ENCODE measurements at regions not wholly inside any gene's neighbourhood (a gene's known extent, or its start where the extent isn't known, plus 50 kb on each side); places are given as distances from the start of the nearest gene placed in this dataset.

- Histone ChIP-seq H3K36me3 (no peaks in the 10 kb centered on the region), H3K4me1 (peaks cover 38 to 60% (median 54%) of the 10 kb centered on the region in 4 donors), H3K4me3 (no peak overlapping the region), H3K9me3 (no peaks in the 10 kb centered on the region), H3K27ac (peak overlapping the region in 1 of 5 donors; percentile 34), H3K27me3 (peaks cover 0 to 11% (median 0%) of the 10 kb centered on the region in 3 donors)
- intact Hi-C loops (cut with DNase I; ENCODE audit: low total_unique reads), result no loop called here
- DNase-seq, result peak in 1 of 2 donors; percentile 76
- WGBS, 5 donors, result 56 to 62% (median 60%) methylated on average over 23 to 26 of the region's 26 CpGs
- no peak for TF ChIP-seq EP300 (IDR thresholded peaks at IDR 0.05)
- no peak for TF ChIP-seq POLR2AphosphoS5 (IDR thresholded peaks at IDR 0.05)
- TF ChIP-seq CTCF (IDR thresholded peaks at IDR 0.05), result no peak
- no peak for TF ChIP-seq POLR2A (IDR thresholded peaks at IDR 0.05)
These were observed 64.5 kb upstream of the CIBAR2 start for GRCh38 chr16:85176541-85177447.

- 75 to 94% (median 85%) methylated on average over 10 of the region's 10 CpGs for WGBS, 5 donors
- H3K36me3 ChIP-seq, result no peaks in the 10 kb centered on the region
- intact Hi-C loops (cut with DNase I; ENCODE audit: low total_unique reads), result no loop called here
These were observed 65.2 kb upstream of the CIBAR2 start for GRCh38 chr16:85177448-85177846.

GRCh38 chr16:85178006-85178591 lies 65.8 kb upstream of the CIBAR2 start:
- DNase-seq, result no peak
- Histone ChIP-seq H3K27ac (no peak overlapping the region), H3K9me3 (no peaks in the 10 kb centered on the region), H3K4me3 (no peak overlapping the region), H3K27me3 (no peaks in the 10 kb centered on the region), H3K36me3 (peaks cover 0 to 3% (median 0%) of the 10 kb centered on the region in 4 donors), H3K4me1 (peaks cover 30 to 47% (median 43%) of the 10 kb centered on the region in 4 donors)
- TF ChIP-seq POLR2AphosphoS5 (IDR thresholded peaks at IDR 0.05), result no peak
- intact Hi-C loops (cut with DNase I; ENCODE audit: low total_unique reads), result no loop called here
- WGBS, 5 donors, result 88 to 93% (median 92%) methylated on average over 13 to 14 of the region's 14 CpGs

More at GRCh38 chr16:85177448-85177846, 65.2 kb upstream of the CIBAR2 start:
- peaks cover 33 to 54% (median 48%) of the 10 kb centered on the region in 4 donors for H3K4me1 ChIP-seq
- no peak for DNase-seq
- no peaks in the 10 kb centered on the region for H3K9me3 ChIP-seq
- no peak for TF ChIP-seq POLR2A (IDR thresholded peaks at IDR 0.05)
- no peak for TF ChIP-seq CTCF (IDR thresholded peaks at IDR 0.05)
- no peak for TF ChIP-seq EP300 (IDR thresholded peaks at IDR 0.05)
- no peak for TF ChIP-seq POLR2AphosphoS5 (IDR thresholded peaks at IDR 0.05)
- no peak overlapping the region for H3K4me3 ChIP-seq
- H3K27ac ChIP-seq, result no peak overlapping the region
- peaks cover 0 to 4% (median 0%) of the 10 kb centered on the region in 3 donors for H3K27me3 ChIP-seq

- no peak for DNase-seq
- H3K27ac ChIP-seq, result no peak overlapping the region
- no peaks in the 10 kb centered on the region for H3K27me3 ChIP-seq
- 88 to 93% (median 90%) methylated on average over 9 to 11 of the region's 11 CpGs for WGBS, 5 donors
- H3K4me1 ChIP-seq, result peaks cover 27 to 42% (median 39%) of the 10 kb centered on the region in 4 donors
- no peak overlapping the region for H3K4me3 ChIP-seq
- TF ChIP-seq POLR2AphosphoS5 (IDR thresholded peaks at IDR 0.05) (no peak), EP300 (IDR thresholded peaks at IDR 0.05) (no peak), CTCF (IDR thresholded peaks at IDR 0.05) (no peak), POLR2A (IDR thresholded peaks at IDR 0.05) (no peak)
- intact Hi-C loops (cut with DNase I; ENCODE audit: low total_unique reads), result no loop called here
- peaks cover 0 to 3% (median under 1%) of the 10 kb centered on the region in 4 donors for H3K36me3 ChIP-seq
- H3K9me3 ChIP-seq, result peaks cover 0 to under 1% (median 0%) of the 10 kb centered on the region in 4 donors
These were observed 66.3 kb upstream of the CIBAR2 start for GRCh38 chr16:85178596-85178995.
